ENCODE measurements at regions not wholly inside any gene's neighbourhood (a gene's known extent, or its start where the extent isn't known, plus 50 kb on each side); places are given as distances from the start of the nearest gene placed in this dataset.

- peaks cover 4% of the 10 kb centered on the region for H3K27me3 ChIP-seq (ENCODE audit: low read depth, low read length)
- peak overlapping the region in 1 of 2 donors; percentile 6 for H3K4me3 ChIP-seq (ENCODE audit: low read depth in 1 of 2, low read length in 2 of 2)
- H3K4me1 ChIP-seq (ENCODE audit: control insufficient read depth in 1 of 2, insufficient read depth in 2 of 2, low read length in 2 of 2), result no peaks in the 10 kb centered on the region
- H3K27ac ChIP-seq (ENCODE audit: low read length), result no peak overlapping the region
- H3K9me3 ChIP-seq (ENCODE audit: control insufficient read depth in 1 of 2, low read length in 2 of 2), result no peaks in the 10 kb centered on the region
- no peaks in the 10 kb centered on the region for H3K36me3 ChIP-seq (ENCODE audit: control insufficient read depth in 1 of 2, insufficient read depth in 2 of 2, low read length in 2 of 2)
Measured at GRCh38 chr6:165849534-165850430, 186.7 kb upstream of the PDE10A start.

- H3K9me3 ChIP-seq (ENCODE audit: control insufficient read depth in 1 of 2, low read length in 2 of 2), result no peaks in the 10 kb centered on the region
- no peaks in the 10 kb centered on the region for H3K4me1 ChIP-seq (ENCODE audit: control insufficient read depth in 1 of 2, insufficient read depth in 2 of 2, low read length in 2 of 2)
- H3K27me3 ChIP-seq (ENCODE audit: low read depth, low read length), result peaks cover 4% of the 10 kb centered on the region
- H3K36me3 ChIP-seq (ENCODE audit: control insufficient read depth in 1 of 2, insufficient read depth in 2 of 2, low read length in 2 of 2), result no peaks in the 10 kb centered on the region
- no peak overlapping the region for H3K4me3 ChIP-seq (ENCODE audit: low read depth in 1 of 2, low read length in 2 of 2)
- H3K27ac ChIP-seq (ENCODE audit: low read length), result no peak overlapping the region
Measured at GRCh38 chr6:165848086-165848426, 185.0 kb upstream of the PDE10A start.

GRCh38 chr6:165847407-165848085, 184.5 kb upstream of the PDE10A start:
- peaks cover 4% of the 10 kb centered on the region for H3K27me3 ChIP-seq (ENCODE audit: low read depth, low read length)

DNA sequence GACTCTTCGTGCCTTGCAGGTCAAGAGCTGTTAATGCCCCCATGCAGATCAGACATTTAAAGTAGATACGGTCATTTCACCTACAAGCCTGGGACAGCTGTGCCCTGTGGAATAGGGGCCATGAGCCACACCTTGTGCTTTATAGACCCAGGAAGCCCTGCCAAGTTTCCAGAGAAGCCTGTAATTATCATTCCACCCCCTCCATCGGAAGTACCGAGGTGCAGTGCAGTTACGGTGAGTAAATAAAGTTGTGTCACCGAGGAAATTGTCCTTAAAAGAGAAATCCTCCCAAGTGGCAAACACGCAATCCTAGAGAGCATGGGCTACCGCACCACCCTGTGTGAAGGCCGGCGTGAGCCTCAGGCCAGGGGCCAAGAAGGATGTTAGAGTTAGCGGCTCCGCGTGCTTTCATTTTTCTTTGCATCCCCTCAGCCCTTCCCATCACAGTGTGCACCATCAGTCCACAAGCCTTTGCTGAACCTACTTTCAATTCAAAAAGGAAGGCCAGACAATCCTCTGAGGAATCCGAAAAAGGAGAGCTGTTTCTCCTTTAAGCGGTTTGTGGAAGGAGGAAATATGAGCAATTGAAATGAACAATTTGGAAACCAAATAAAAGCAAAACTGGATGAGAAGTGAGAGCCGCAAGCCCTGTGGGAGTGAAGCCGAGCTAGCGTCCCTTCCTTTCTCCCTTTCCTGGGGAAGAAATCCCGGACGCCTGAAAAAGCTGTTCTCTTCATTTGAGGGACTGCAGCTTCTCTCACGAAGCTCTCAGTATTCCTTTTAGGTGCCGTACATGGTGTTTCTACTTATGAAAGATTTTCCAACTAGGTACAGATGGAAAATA, 183.3 kb upstream of the PDE10A start:
- peaks cover 4% of the 10 kb centered on the region for H3K27me3 ChIP-seq (ENCODE audit: low read depth, low read length)
- H3K9me3 ChIP-seq (ENCODE audit: control insufficient read depth in 1 of 2, low read length in 2 of 2), result no peaks in the 10 kb centered on the region
- no peaks in the 10 kb centered on the region for H3K4me1 ChIP-seq (ENCODE audit: control insufficient read depth in 1 of 2, insufficient read depth in 2 of 2, low read length in 2 of 2)
- H3K36me3 ChIP-seq (ENCODE audit: control insufficient read depth in 1 of 2, insufficient read depth in 2 of 2, low read length in 2 of 2), result no peaks in the 10 kb centered on the region
- no peak overlapping the region for H3K27ac ChIP-seq (ENCODE audit: low read length)
- H3K4me3 ChIP-seq (ENCODE audit: low read depth in 1 of 2, low read length in 2 of 2), result peak overlapping the region; percentile 34

More at GRCh38 chr6:165847407-165848085, 184.5 kb upstream of the PDE10A start:
- Histone ChIP-seq H3K4me1 (ENCODE audit: control insufficient read depth in 1 of 2, insufficient read depth in 2 of 2, low read length in 2 of 2) (no peaks in the 10 kb centered on the region), H3K36me3 (ENCODE audit: control insufficient read depth in 1 of 2, insufficient read depth in 2 of 2, low read length in 2 of 2) (no peaks in the 10 kb centered on the region), H3K4me3 (ENCODE audit: low read depth in 1 of 2, low read length in 2 of 2) (no peak overlapping the region), H3K27ac (ENCODE audit: low read length) (no peak overlapping the region), H3K9me3 (ENCODE audit: control insufficient read depth in 1 of 2, low read length in 2 of 2) (no peaks in the 10 kb centered on the region)

- Histone ChIP-seq H3K4me1 (ENCODE audit: control insufficient read depth in 1 of 2, insufficient read depth in 2 of 2, low read length in 2 of 2) (no peaks in the 10 kb centered on the region), H3K27me3 (ENCODE audit: low read depth, low read length) (peaks cover 4% of the 10 kb centered on the region), H3K27ac (ENCODE audit: low read length) (no peak overlapping the region), H3K36me3 (ENCODE audit: control insufficient read depth in 1 of 2, insufficient read depth in 2 of 2, low read length in 2 of 2) (no peaks in the 10 kb centered on the region), H3K4me3 (ENCODE audit: low read depth in 1 of 2, low read length in 2 of 2) (no peak overlapping the region), H3K9me3 (ENCODE audit: control insufficient read depth in 1 of 2, low read length in 2 of 2) (no peaks in the 10 kb centered on the region)
Measured at GRCh38 chr6:165845493-165845892, 182.5 kb upstream of the PDE10A start.

GRCh38 chr6:165844801-165845364, 181.8 kb upstream of the PDE10A start:
- no peaks in the 10 kb centered on the region for H3K4me1 ChIP-seq (ENCODE audit: control insufficient read depth in 1 of 2, insufficient read depth in 2 of 2, low read length in 2 of 2)
- peaks cover 1% of the 10 kb centered on the region for H3K27me3 ChIP-seq (ENCODE audit: low read depth, low read length)
- no peak overlapping the region for H3K27ac ChIP-seq (ENCODE audit: low read length)
- H3K9me3 ChIP-seq (ENCODE audit: control insufficient read depth in 1 of 2, low read length in 2 of 2), result no peaks in the 10 kb centered on the region
- no peaks in the 10 kb centered on the region for H3K36me3 ChIP-seq (ENCODE audit: control insufficient read depth in 1 of 2, insufficient read depth in 2 of 2, low read length in 2 of 2)
- H3K4me3 ChIP-seq (ENCODE audit: low read depth in 1 of 2, low read length in 2 of 2), result no peak overlapping the region

DNA sequence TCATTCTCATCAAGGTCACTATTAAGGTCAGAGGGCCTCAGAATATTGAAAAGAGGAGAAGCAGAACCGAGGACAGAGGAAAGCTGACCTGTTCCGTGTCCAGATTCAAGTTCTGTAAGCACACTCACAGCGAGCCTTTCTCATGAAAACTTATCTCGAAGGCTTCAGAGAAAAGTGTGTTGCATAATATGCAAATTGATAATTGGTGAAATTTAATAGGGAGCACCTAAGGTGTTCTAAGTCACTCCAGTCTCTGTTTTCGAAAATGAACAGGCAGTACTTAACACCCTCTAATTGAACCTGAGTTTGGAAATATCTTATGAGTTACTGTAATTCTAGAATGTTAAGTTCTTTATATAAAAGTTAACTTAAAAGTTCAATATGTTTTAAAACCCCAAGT, 181.2 kb upstream of the PDE10A start:
- Histone ChIP-seq H3K27ac (ENCODE audit: low read length) (no peak overlapping the region), H3K9me3 (ENCODE audit: control insufficient read depth in 1 of 2, low read length in 2 of 2) (no peaks in the 10 kb centered on the region), H3K4me1 (ENCODE audit: control insufficient read depth in 1 of 2, insufficient read depth in 2 of 2, low read length in 2 of 2) (no peaks in the 10 kb centered on the region), H3K4me3 (ENCODE audit: low read depth in 1 of 2, low read length in 2 of 2) (no peak overlapping the region), H3K27me3 (ENCODE audit: low read depth, low read length) (no peaks in the 10 kb centered on the region), H3K36me3 (ENCODE audit: control insufficient read depth in 1 of 2, insufficient read depth in 2 of 2, low read length in 2 of 2) (no peaks in the 10 kb centered on the region)

- Histone ChIP-seq H3K36me3 (ENCODE audit: control insufficient read depth in 1 of 2, insufficient read depth in 2 of 2, low read length in 2 of 2) (no peaks in the 10 kb centered on the region), H3K27me3 (ENCODE audit: low read depth, low read length) (no peaks in the 10 kb centered on the region), H3K4me1 (ENCODE audit: control insufficient read depth in 1 of 2, insufficient read depth in 2 of 2, low read length in 2 of 2) (no peaks in the 10 kb centered on the region)
Measured at GRCh38 chr6:165843568-165844113, 180.6 kb upstream of the PDE10A start.

GRCh38 chr6:165843121-165843520, 180.1 kb upstream of the PDE10A start:
- no peak overlapping the region for H3K4me3 ChIP-seq (ENCODE audit: low read depth in 1 of 2, low read length in 2 of 2)
- H3K27me3 ChIP-seq (ENCODE audit: low read depth, low read length), result no peaks in the 10 kb centered on the region
- no peaks in the 10 kb centered on the region for H3K36me3 ChIP-seq (ENCODE audit: control insufficient read depth in 1 of 2, insufficient read depth in 2 of 2, low read length in 2 of 2)
- no peaks in the 10 kb centered on the region for H3K4me1 ChIP-seq (ENCODE audit: control insufficient read depth in 1 of 2, insufficient read depth in 2 of 2, low read length in 2 of 2)
- no peak overlapping the region for H3K27ac ChIP-seq (ENCODE audit: low read length)
- no peaks in the 10 kb centered on the region for H3K9me3 ChIP-seq (ENCODE audit: control insufficient read depth in 1 of 2, low read length in 2 of 2)

More at GRCh38 chr6:165843568-165844113, 180.6 kb upstream of the PDE10A start:
- Histone ChIP-seq H3K4me3 (ENCODE audit: low read depth in 1 of 2, low read length in 2 of 2) (no peak overlapping the region), H3K27ac (ENCODE audit: low read length) (no peak overlapping the region), H3K9me3 (ENCODE audit: control insufficient read depth in 1 of 2, low read length in 2 of 2) (no peaks in the 10 kb centered on the region)

- Histone ChIP-seq H3K27ac (ENCODE audit: low read length) (no peak overlapping the region), H3K4me3 (ENCODE audit: low read depth in 1 of 2, low read length in 2 of 2) (no peak overlapping the region), H3K27me3 (ENCODE audit: low read depth, low read length) (no peaks in the 10 kb centered on the region), H3K36me3 (ENCODE audit: control insufficient read depth in 1 of 2, insufficient read depth in 2 of 2, low read length in 2 of 2) (no peaks in the 10 kb centered on the region), H3K4me1 (ENCODE audit: control insufficient read depth in 1 of 2, insufficient read depth in 2 of 2, low read length in 2 of 2) (no peaks in the 10 kb centered on the region), H3K9me3 (ENCODE audit: control insufficient read depth in 1 of 2, low read length in 2 of 2) (no peaks in the 10 kb centered on the region)
Measured at GRCh38 chr6:165842281-165842936, 179.4 kb upstream of the PDE10A start.

All from muscle layer of duodenum (tissue), 2 donors.